Activated T-cell treated with anti-CD3 and anti-CD28 coated beads for 24 hours (primary cell): ENCODE measurements at regions not wholly inside any gene's neighbourhood (a gene's known extent, or its start where the extent isn't known, plus 50 kb on each side); places are given as distances from the start of the nearest gene placed in this dataset.

ENCODE experiments used
- DNase-seq: peaks from one replicate; pipeline ENCODE4 v3.0.0-alpha.2; 2020; ENCODE audit warnings: low read depth

DNA sequence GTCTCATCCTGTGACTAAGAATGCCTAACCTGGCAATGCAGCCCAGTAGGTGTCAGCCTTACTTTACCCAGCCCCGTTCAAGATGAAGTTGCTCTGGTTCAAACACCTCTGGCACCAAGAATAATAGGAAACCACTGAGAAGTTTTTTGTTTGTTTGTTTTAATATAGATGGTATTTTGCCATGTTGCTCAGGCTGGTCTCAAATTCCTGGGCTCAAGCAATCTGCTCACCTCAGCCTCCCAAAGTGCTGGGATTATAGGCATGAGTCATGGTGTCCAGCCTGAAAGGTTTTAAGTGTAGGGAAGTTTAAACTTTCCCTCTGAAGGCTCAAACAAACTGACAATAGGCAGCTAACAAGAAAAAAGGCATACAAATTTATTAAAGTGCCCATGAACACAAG, 51.2 kb upstream of the ABCC4 start:
- DNase-seq: no peak

- DNase-seq: no peak
Measured at GRCh38 chr13:95354156-95354555, 52.9 kb upstream of the ABCC4 start.

- DNase-seq: no peak
Measured at GRCh38 chr13:95354680-95355487, 53.6 kb upstream of the ABCC4 start.

- no peak for DNase-seq
Measured at GRCh38 chr13:95355494-95355893, 54.2 kb upstream of the ABCC4 start.

- no peak for DNase-seq
Measured at GRCh38 chr13:95356916-95357315, 55.7 kb upstream of the ABCC4 start.

GRCh38 chr13:95357875-95358274, 56.6 kb upstream of the ABCC4 start:
- DNase-seq: no peak

- no peak for DNase-seq
Measured at GRCh38 chr13:95360052-95360451, 58.8 kb upstream of the ABCC4 start.

DNA sequence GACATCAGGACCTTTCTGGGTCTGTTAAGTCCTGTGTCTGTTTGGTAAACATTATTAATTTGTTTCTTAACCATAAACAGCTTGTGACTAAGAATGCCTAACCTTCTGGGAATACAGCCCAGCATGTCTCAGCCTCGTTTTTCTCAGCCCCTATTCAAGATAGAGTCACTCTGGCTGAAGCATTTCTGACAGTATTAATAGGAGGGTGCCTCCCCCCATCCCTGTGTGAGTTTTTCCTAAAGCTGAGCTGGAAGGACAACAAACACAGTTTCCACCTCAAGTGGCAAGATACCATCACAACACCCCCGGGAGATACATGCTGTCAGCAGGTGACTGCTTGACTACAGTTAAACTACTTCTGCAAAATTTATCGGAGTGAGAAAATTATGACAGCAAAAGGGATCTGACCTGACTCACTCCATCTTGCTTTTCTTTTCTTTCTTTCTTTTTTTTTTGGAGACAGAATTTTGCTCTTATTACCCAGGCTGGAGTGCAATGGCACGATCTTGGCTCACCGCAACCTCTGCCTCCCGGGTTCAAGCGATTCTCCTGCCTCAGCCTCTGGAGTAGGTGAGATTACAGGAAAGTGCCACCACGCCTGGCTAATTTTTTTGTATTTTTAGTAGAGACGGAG, 59.3 kb upstream of the ABCC4 start:
- DNase-seq: no peak

- no peak for DNase-seq
Measured at GRCh38 chr13:95361686-95362085, 60.4 kb upstream of the ABCC4 start.

DNA sequence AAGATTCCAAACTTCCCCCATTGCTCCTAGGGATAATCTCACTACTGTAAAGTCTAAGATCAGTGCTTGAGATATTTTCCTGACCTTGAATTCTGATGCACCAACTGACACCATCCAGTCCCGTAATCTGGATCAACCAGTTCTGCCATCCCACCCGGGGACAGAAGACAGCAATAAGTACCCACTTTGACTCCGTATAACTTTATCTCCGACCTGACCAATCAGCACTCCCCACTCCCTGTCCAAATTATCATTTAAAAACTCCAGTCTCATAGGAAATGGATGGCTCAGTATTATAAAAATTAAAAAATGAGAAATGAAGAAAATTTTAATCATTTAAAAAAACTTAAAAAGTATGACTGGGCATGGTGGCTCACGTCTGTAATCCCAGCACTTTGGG, 61.4 kb upstream of the ABCC4 start:
- no peak for DNase-seq

GRCh38 chr13:95367309-95367843, 66.1 kb upstream of the ABCC4 start:
- no peak for DNase-seq

GRCh38 chr13:95368998-95369397, 67.7 kb upstream of the ABCC4 start:
- no peak for DNase-seq

DNA sequence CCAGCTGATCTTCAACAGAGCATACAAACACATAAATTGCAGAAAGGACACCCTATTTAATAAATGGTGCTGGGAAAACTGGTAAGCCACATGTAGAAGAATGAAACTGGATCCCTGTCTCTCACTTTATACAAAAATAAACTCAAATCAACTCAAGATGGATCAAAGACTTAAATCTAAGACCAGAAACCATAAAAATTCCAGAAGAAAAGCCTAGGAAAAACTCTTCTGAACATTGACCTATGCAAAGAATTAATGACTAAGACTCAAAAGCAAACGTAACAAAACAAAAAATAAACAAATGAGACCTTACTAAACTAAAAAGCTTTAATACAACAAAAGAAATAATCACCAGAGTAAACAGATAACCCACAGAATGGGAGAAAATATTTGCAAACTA, 74.5 kb upstream of the ABCC4 start:
- no peak for DNase-seq

DNA sequence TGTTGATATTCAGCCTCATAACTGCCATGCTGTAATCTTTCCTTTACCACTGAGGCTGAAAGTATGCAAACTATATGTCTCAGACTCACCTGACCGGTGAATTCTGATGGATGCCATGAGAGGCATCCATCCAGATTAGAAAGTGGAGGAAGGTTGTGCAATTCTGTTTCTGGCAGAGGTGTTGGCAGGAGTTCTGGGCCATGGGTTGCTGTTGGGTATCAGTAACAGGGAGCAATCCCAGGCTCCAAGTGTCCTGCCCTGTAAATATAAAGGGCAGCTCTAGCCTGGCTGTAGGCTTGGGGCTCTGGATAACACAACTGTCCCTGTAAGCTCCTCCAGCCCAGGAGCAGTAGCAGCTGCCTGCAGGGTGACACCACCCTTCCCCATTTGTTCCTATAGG, 77.4 kb upstream of the ABCC4 start:
- no peak for DNase-seq

GRCh38 chr13:95380468-95381211, 79.4 kb upstream of the ABCC4 start:
- DNase-seq: peak; percentile 48

- no peak for DNase-seq
Measured at GRCh38 chr13:95381212-95381527, 79.9 kb upstream of the ABCC4 start.

DNA sequence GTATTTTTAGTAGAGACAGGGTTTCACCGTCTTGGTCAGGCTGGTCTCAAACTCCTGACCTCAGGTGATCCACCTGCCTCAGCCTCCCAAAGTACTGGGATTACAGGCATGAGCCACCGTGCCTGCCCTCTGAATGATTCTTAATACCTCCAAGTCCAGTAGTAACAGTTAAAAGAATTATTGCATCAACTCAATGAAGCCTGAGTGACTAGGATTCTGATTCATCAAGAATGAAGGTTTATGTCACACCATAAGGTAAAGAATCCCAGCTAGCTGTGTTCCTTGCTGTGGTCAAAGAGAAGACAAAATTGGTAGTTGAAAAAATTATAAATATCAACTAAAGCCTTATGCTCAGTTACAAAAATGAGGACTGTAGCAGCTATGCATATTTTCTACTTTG, 81.2 kb upstream of the ABCC4 start:
- no peak for DNase-seq

GRCh38 chr13:95382916-95383315, 81.7 kb upstream of the ABCC4 start:
- no peak for DNase-seq

GRCh38 chr13:95385373-95385772, 84.1 kb upstream of the ABCC4 start:
- no peak for DNase-seq

GRCh38 chr13:95385798-95386197, 84.5 kb upstream of the ABCC4 start:
- DNase-seq: no peak

GRCh38 chr13:95386370-95386769, 85.1 kb upstream of the ABCC4 start:
- DNase-seq: no peak

DNA sequence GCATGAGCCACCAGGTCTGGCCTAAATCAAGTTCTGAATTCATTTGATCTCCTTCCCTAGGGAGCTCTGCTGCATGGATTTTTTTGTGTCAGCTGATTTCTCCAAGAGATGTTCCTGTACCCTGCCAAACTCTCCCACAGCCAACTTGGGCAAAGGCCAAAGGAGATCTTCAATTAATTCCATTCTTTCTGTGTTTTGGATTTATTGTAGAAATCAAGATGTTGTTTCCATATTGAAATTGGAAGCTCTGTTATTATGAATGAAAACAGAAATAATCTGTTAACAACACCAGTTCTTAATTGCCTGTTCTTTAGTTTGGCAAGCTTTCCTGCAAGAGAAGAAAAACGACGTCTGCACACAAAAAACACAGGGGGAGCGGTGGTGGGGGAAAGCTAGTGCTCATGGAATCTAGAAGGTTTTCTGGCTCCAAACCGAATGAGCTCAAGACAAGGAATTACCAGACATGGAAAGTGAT, 86.5 kb upstream of the ABCC4 start:
- no peak for DNase-seq
